C4-2B (cell line): ENCODE measurements at regions not wholly inside any gene's neighbourhood (a gene's known extent, or its start where the extent isn't known, plus 50 kb on each side); places are given as distances from the start of the nearest gene placed in this dataset.

Experiments
- ZFX ChIP-seq: fragments of 450-650 bp; IDR thresholded peaks from 2 replicates; pipeline ENCODE4 v1.6.1; 2017
- TF ChIP-seq, protein P1 (sequence below): fragments of 450-650 bp; conservative IDR thresholded peaks from 2 replicates; pipeline ENCODE4 v1.5.1; 2017; ENCODE audit warnings: mild to moderate bottlenecking

DNA sequence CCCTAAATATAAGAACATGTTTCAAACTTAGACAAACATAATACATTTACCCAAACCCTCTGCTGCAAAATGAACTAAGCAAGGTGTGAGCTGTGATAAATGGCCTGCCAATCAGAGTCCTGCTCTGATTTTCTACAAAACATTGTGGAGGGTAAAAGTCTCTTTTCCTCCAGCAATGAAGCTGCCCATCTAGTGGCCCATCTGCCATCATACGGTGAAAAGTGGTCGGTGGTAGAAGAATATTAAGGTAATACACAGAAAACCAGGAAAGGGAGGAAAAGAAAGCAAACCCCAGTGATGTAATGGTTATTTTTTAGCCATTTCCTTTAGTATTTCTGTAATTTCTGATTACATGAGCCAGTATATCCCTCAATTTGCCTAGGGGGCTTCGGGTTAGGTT lies 838.1 kb downstream of the TBL1XR1 start:
- TF ChIP-seq, protein P1, sequence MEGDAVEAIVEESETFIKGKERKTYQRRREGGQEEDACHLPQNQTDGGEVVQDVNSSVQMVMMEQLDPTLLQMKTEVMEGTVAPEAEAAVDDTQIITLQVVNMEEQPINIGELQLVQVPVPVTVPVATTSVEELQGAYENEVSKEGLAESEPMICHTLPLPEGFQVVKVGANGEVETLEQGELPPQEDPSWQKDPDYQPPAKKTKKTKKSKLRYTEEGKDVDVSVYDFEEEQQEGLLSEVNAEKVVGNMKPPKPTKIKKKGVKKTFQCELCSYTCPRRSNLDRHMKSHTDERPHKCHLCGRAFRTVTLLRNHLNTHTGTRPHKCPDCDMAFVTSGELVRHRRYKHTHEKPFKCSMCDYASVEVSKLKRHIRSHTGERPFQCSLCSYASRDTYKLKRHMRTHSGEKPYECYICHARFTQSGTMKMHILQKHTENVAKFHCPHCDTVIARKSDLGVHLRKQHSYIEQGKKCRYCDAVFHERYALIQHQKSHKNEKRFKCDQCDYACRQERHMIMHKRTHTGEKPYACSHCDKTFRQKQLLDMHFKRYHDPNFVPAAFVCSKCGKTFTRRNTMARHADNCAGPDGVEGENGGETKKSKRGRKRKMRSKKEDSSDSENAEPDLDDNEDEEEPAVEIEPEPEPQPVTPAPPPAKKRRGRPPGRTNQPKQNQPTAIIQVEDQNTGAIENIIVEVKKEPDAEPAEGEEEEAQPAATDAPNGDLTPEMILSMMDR = peak; percentile 45
- TF ChIP-seq ZFX = no peak
